ENCODE measurements at regions not wholly inside any gene's neighbourhood (a gene's known extent, or its start where the extent isn't known, plus 50 kb on each side); places are given as distances from the start of the nearest gene placed in this dataset.
"Not testable (repeated sequence)": the region's sequence is repeated elsewhere in the genome, so short reads cannot be mapped to it uniquely, and the experiment has no call there.

DNA sequence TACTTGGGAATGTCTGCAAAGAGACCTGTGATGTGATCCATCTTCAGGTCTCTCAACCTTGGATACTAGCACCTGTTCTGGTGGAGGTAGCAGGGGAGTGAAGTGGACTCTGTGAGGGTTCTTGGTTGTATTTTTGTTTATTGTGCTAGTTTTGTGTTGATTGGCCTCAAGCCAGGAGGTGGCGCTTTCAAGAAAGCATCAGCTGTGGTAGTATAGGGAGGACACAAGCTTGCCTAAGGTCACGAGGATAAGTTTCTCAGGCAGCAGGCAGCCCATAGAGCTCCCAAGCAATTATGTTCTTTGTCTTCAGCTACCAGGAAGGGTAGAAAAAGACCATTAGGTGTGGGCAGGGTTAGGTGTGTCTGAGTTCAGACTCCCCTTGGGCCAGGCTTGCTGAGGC is 289.9 kb upstream of the TGIF2LX start:
- not testable (repeated sequence) for TF ChIP-seq EZH2 (IDR thresholded peaks at IDR 0.05; ENCODE audit: borderline replicate concordance, low read length)
- TF ChIP-seq, protein P1, sequence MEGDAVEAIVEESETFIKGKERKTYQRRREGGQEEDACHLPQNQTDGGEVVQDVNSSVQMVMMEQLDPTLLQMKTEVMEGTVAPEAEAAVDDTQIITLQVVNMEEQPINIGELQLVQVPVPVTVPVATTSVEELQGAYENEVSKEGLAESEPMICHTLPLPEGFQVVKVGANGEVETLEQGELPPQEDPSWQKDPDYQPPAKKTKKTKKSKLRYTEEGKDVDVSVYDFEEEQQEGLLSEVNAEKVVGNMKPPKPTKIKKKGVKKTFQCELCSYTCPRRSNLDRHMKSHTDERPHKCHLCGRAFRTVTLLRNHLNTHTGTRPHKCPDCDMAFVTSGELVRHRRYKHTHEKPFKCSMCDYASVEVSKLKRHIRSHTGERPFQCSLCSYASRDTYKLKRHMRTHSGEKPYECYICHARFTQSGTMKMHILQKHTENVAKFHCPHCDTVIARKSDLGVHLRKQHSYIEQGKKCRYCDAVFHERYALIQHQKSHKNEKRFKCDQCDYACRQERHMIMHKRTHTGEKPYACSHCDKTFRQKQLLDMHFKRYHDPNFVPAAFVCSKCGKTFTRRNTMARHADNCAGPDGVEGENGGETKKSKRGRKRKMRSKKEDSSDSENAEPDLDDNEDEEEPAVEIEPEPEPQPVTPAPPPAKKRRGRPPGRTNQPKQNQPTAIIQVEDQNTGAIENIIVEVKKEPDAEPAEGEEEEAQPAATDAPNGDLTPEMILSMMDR (IDR thresholded peaks at IDR 0.05; ENCODE audit: low read length), result not testable (repeated sequence)

Data from OCI-LY1 (cell line).